Adrenal gland (tissue), 5 donors: ENCODE measurements at regions not wholly inside any gene's neighbourhood (a gene's known extent, or its start where the extent isn't known, plus 50 kb on each side); places are given as distances from the start of the nearest gene placed in this dataset.

Experiments
- CTCF ChIP-seq, 6 experiments: fragments of 450-650 bp in 4 of 6; fragments of 200-600 bp in 2 of 6; sonication (generic) in 1 of 6; IDR thresholded peaks; 1 replicate in 5 of 6; 2 replicates in 1 of 6; pipeline versions ENCODE4 v1.5.1 to v1.8.0; 2016 to 2021; ENCODE audit warnings: antibody characterized with exemption in 6 of 6, mild to moderate bottlenecking in 2 of 6, moderate library complexity in 1 of 6
- POLR2A ChIP-seq, 2 donors: fragments of 450-650 bp; IDR thresholded peaks; one replicate each; pipeline ENCODE4 v1.6.1; 2017; ENCODE audit warnings: antibody characterized with exemption in 2 of 2, mild to moderate bottlenecking in 2 of 2, moderate library complexity in 1 of 2
- donor health status: DM: no; HTN: no; CAD: no.

DNA sequence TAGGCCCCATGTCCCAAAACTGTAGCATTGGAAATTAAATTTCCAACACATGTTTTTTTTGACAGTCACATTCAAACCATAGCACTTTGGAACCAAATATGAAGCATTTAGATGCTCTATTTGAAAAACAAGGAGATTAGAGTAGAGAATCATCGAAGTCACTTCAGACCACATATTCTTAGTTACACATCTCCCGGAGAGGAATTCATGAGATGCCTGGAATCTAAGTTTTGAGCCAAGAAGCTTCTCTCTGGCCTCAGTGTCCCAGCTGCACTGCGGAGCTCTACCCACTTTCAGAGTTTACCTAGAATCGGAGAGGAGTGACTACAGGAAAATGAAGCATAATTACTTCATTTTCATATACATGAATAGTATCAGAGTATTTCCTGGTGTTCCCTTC, 385.9 kb downstream of the TNS1 start:
- TF ChIP-seq CTCF (IDR thresholded peaks at IDR 0.05), result no peak
- no peak for TF ChIP-seq POLR2A (IDR thresholded peaks at IDR 0.05)
